Osteoblast (primary cell): ENCODE measurements at regions not wholly inside any gene's neighbourhood (a gene's known extent, or its start where the extent isn't known, plus 50 kb on each side); places are given as distances from the start of the nearest gene placed in this dataset.

Source experiments
- DNase-seq: peaks from one replicate; pipeline ENCODE4 v3.0.0; 2011; ENCODE audit warnings: low spot score, mixed read lengths; ENCODE audit not compliant: insufficient read length; ENCODE audit errors: missing footprints
- H2AFZ ChIP-seq: 2 replicates; pipeline ENCODE4 v1.6.0; 2011; ENCODE audit warnings: mild to moderate bottlenecking, low read length
- H3K27ac ChIP-seq: 2 replicates; pipeline ENCODE4 v1.5.1; 2011; ENCODE audit warnings: mild to moderate bottlenecking, low read depth, low read length, moderate library complexity
- H3K27me3 ChIP-seq: 2 replicates; pipeline ENCODE4 v1.6.0; 2012; ENCODE audit warnings: mild to moderate bottlenecking, control low read depth, inconsistent platforms, low read length, moderate library complexity; ENCODE audit not compliant: insufficient read depth
- H3K36me3 ChIP-seq: 2 replicates; pipeline ENCODE4 v1.5.1; 2011; ENCODE audit warnings: mild to moderate bottlenecking, low read length, control low read depth, moderate library complexity; ENCODE audit not compliant: insufficient read depth
- H3K4me1 ChIP-seq: 2 replicates; pipeline ENCODE4 v1.5.1; 2011; ENCODE audit warnings: mild to moderate bottlenecking, low read length, control low read depth, moderate library complexity; ENCODE audit not compliant: insufficient read depth
- H3K4me2 ChIP-seq: 2 replicates; pipeline ENCODE4 v1.6.0; 2011; ENCODE audit warnings: mild to moderate bottlenecking, low read length; ENCODE audit not compliant: insufficient read depth
- H3K4me3 ChIP-seq: fragments of 200-600 bp; sonication (generic); 3 replicates; pipeline ENCODE4 v1.5.1; 2012; ENCODE audit warnings: mild to moderate bottlenecking, low read length, inconsistent platforms; ENCODE audit not compliant: insufficient read depth
- H3K79me2 ChIP-seq: 2 replicates; pipeline ENCODE4 v1.6.0; 2012; ENCODE audit warnings: mild to moderate bottlenecking, low read length, control low read depth, inconsistent platforms; ENCODE audit not compliant: insufficient read depth
- H3K9me3 ChIP-seq: 2 replicates; pipeline ENCODE4 v1.5.1; 2011; ENCODE audit warnings: low read depth, low read length, control low read depth
- H4K20me1 ChIP-seq: 2 replicates; pipeline ENCODE4 v1.6.0; 2012; ENCODE audit warnings: mild to moderate bottlenecking, low read length, control low read depth; ENCODE audit not compliant: insufficient read depth
- TF ChIP-seq, protein P1 (sequence below): IDR thresholded peaks from 2 replicates; pipeline ENCODE4 v1.5.1; 2011; ENCODE audit warnings: mild to moderate bottlenecking, low read depth, low read length, moderate library complexity; ENCODE audit errors: extremely low read depth

DNA sequence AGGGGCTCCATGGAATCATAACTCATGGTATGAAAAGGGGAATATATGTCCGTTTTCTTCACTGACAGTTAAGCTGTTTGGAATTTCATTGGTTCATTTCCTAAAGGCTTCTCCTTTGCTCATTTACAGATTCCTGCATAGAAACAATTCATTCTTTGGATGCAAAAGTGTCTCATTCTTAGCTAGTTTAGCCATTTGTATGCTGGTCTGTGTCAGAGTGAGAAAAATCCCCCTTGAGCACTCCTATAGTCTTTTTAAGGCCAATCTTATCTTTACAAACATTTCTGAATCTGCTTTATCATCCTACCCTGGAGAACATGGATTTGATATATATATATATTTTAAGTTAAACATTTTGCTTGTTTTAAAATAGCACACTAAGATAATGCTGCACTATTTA, 1260.9 kb upstream of the NRXN1 start:
- DNase-seq, result no peak
- H3K4me3 ChIP-seq, result no peak overlapping the region
- no peak overlapping the region for H3K27ac ChIP-seq
- no peak overlapping the region for H2AFZ ChIP-seq
- no peaks in the 10 kb centered on the region for H3K79me2 ChIP-seq
- no peaks in the 10 kb centered on the region for H3K4me1 ChIP-seq
- TF ChIP-seq, protein P1, sequence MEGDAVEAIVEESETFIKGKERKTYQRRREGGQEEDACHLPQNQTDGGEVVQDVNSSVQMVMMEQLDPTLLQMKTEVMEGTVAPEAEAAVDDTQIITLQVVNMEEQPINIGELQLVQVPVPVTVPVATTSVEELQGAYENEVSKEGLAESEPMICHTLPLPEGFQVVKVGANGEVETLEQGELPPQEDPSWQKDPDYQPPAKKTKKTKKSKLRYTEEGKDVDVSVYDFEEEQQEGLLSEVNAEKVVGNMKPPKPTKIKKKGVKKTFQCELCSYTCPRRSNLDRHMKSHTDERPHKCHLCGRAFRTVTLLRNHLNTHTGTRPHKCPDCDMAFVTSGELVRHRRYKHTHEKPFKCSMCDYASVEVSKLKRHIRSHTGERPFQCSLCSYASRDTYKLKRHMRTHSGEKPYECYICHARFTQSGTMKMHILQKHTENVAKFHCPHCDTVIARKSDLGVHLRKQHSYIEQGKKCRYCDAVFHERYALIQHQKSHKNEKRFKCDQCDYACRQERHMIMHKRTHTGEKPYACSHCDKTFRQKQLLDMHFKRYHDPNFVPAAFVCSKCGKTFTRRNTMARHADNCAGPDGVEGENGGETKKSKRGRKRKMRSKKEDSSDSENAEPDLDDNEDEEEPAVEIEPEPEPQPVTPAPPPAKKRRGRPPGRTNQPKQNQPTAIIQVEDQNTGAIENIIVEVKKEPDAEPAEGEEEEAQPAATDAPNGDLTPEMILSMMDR, result no peak
- H3K27me3 ChIP-seq, result no peaks in the 10 kb centered on the region
- no peaks in the 10 kb centered on the region for H3K9me3 ChIP-seq
- no peak overlapping the region for H3K4me2 ChIP-seq
- H3K36me3 ChIP-seq, result no peaks in the 10 kb centered on the region
- no peaks in the 10 kb centered on the region for H4K20me1 ChIP-seq

DNA sequence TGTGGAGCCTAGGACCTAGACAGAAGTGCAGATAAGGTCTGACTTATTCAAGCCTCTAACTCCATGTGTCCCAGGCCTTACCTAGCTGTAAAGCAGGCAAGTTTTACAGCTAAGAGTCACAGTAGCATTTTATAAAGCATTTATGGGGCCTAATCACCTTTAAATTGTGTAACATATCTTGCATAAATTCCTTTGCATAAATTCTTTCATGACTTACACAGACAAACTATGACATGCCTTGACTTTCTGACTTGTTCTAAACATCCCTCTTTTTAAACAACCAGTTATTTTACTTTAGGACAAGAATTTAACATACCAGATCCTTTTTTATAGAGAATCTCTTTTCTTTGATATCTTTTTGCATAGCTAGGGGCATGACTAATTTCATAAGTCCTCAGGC, 1257.8 kb upstream of the NRXN1 start:
- no peaks in the 10 kb centered on the region for H3K27me3 ChIP-seq
- no peak overlapping the region for H3K4me3 ChIP-seq
- no peaks in the 10 kb centered on the region for H3K9me3 ChIP-seq
- H3K36me3 ChIP-seq, result no peaks in the 10 kb centered on the region
- DNase-seq, result no peak
- no peaks in the 10 kb centered on the region for H4K20me1 ChIP-seq
- no peaks in the 10 kb centered on the region for H3K79me2 ChIP-seq
- H3K4me2 ChIP-seq, result no peak overlapping the region
- TF ChIP-seq, protein P1, result no peak
- no peaks in the 10 kb centered on the region for H3K4me1 ChIP-seq
- H3K27ac ChIP-seq, result no peak overlapping the region
- H2AFZ ChIP-seq, result no peak overlapping the region

GRCh38 chr2:52288596-52288995, 1256.7 kb upstream of the NRXN1 start:
- Histone ChIP-seq H4K20me1 (no peaks in the 10 kb centered on the region), H3K36me3 (no peaks in the 10 kb centered on the region), H2AFZ (no peak overlapping the region), H3K27me3 (no peaks in the 10 kb centered on the region), H3K79me2 (no peaks in the 10 kb centered on the region), H3K4me1 (no peaks in the 10 kb centered on the region), H3K9me3 (no peaks in the 10 kb centered on the region), H3K27ac (no peak overlapping the region), H3K4me3 (no peak overlapping the region), H3K4me2 (no peak overlapping the region)
- no peak for DNase-seq
- TF ChIP-seq, protein P1, result no peak

DNA sequence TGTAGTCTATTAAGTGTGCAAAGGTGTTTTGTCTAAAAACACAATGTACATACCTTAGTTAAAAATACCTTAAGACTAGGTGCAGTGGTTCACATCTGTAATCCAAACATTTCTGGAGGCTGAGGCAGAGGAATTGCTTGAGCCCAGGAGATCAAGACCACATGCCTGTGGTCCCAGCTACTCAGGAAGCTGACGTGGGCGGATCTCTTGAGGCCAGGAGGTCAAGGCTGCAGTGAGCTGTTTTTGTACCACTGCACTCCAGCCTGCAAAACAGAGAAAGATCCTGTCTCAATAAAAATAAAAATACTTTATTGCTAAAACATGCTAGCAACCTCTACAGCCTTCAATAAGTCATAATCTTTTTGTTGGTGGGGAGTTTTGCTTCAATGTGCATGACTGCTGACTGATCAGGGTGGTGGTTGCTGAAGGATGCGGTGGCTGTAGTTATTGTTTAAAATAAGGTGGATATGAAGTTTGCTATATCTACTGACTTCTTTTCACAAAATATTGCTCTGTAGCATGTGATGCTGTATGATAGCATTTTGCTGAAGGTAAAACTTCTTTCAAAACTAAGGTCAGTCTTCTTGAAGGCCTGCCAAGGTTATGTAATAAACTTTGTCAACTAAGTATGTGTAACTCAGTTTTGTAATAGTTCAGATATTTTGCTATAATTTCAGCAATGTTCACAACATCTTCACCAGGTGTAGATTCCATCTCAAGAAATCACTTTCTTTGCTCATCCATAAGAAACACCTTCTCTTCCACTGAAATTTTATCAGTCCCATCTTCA, 1238.0 kb upstream of the NRXN1 start:
- Histone ChIP-seq H3K4me2 (peak overlapping the region; percentile 20), H3K27me3 (no peaks in the 10 kb centered on the region), H3K79me2 (no peaks in the 10 kb centered on the region)

More for the DNA sequence above, 1238.0 kb upstream of the NRXN1 start:
- peak; percentile 2 for DNase-seq
- TF ChIP-seq, protein P1, result no peak
- Histone ChIP-seq H3K9me3 (peaks cover 2% of the 10 kb centered on the region), H3K27ac (peak overlapping the region; percentile 54), H2AFZ (no peak overlapping the region), H3K36me3 (no peaks in the 10 kb centered on the region), H4K20me1 (no peaks in the 10 kb centered on the region), H3K4me3 (no peak overlapping the region), H3K4me1 (peaks cover 13% of the 10 kb centered on the region)
